ENCODE measurements at regions not wholly inside any gene's neighbourhood (a gene's known extent, or its start where the extent isn't known, plus 50 kb on each side); places are given as distances from the start of the nearest gene placed in this dataset.

DNA sequence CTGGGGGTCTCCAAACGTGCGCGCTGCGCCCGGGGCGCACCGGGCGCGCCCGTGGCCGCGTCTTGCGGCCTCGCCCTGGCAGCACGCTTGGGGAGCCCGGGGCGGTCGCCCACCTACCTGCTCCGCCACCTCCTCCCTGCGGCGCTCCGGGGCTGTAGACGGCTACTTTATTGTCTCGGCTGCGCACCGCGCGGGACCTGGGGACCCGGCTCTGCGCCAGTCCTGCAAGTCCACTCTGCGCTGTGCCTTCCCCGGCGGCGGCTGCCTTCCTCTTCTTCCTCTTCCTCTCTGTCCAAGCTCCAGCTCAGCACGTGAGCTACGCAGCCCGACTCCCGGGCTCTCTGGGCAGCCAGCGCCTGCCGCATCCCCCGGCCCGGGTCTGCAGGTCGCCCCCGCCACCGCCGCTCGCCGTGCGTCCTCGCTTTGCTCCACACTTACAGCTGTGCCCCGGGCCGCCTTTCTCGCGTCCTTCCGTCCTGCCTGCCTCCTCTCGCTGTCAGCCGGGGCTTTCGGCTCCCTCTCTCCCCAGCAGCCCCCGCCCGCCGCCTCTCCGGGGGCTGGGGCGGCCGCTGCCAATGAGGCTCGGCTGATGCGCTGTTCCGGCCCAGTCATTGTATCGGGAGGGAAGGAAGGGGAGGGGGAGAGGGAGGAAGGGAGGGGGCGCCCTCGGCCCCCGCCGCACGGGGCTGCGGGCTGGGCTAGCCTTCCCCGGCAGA lies 156.4 kb upstream of the FRMD4B start:
- no peak; the same call in none of the 2 replicates for TF ChIP-seq HDAC2 (IDR thresholded peaks at IDR 0.05)
- no peak for TF ChIP-seq CTCF (IDR thresholded peaks at IDR 0.05)
- TF ChIP-seq SREBF2 (IDR thresholded peaks at IDR 0.05): no peak
- TF ChIP-seq, protein P1, sequence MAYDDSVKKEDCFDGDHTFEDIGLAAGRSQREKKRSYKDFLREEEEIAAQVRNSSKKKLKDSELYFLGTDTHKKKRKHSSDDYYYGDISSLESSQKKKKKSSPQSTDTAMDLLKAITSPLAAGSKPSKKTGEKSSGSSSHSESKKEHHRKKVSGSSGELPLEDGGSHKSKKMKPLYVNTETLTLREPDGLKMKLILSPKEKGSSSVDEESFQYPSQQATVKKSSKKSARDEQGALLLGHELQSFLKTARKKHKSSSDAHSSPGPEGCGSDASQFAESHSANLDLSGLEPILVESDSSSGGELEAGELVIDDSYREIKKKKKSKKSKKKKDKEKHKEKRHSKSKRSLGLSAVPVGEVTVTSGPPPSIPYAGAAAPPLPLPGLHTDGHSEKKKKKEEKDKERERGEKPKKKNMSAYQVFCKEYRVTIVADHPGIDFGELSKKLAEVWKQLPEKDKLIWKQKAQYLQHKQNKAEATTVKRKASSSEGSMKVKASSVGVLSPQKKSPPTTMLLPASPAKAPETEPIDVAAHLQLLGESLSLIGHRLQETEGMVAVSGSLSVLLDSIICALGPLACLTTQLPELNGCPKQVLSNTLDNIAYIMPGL (CRISPR knock-in tag; IDR thresholded peaks at IDR 0.05; ENCODE audit: borderline replicate concordance): no peak
- no peak for TF ChIP-seq PHF8 (IDR thresholded peaks at IDR 0.05; ENCODE audit: borderline replicate concordance, low read depth)
- TF ChIP-seq POLR2A (IDR thresholded peaks at IDR 0.05; ENCODE audit: low read length): no peak
- TF ChIP-seq NR3C1 (IDR thresholded peaks at IDR 0.05): no peak
- no peak for TF ChIP-seq GATA3 (IDR thresholded peaks at IDR 0.05; ENCODE audit: borderline replicate concordance)
